Neutrophil (primary cell): ENCODE measurements at regions not wholly inside any gene's neighbourhood (a gene's known extent, or its start where the extent isn't known, plus 50 kb on each side); places are given as distances from the start of the nearest gene placed in this dataset.

Experiments used
- H3K27ac ChIP-seq: fragments of 200-600 bp; sonication (generic); 2 replicates; pipeline ENCODE4 v1.5.1; 2016; ENCODE audit warnings: mild to moderate bottlenecking, moderate library complexity
- H3K27me3 ChIP-seq: fragments of 200-600 bp; sonication (generic); 2 replicates; pipeline ENCODE4 v1.6.0; 2016; ENCODE audit warnings: mild to moderate bottlenecking
- H3K36me3 ChIP-seq: fragments of 200-600 bp; sonication (generic); 2 replicates; pipeline ENCODE4 v1.5.1; 2017
- H3K4me1 ChIP-seq, 2 experiments: fragments of 200-600 bp in 1 of 2; sonication (generic) in 1 of 2; 1 replicate in 1 of 2; 2 replicates in 1 of 2; pipeline versions ENCODE4 v1.5.1 to v1.6.1; 2013 to 2016; ENCODE audit warnings: low read depth in 1 of 2, low read length in 1 of 2, mild to moderate bottlenecking in 1 of 2, moderate library complexity in 1 of 2; ENCODE audit not compliant: control insufficient read depth in 1 of 2, insufficient read depth in 1 of 2
- H3K4me3 ChIP-seq, 2 experiments: fragments of 200-600 bp in 1 of 2; sonication (generic) in 1 of 2; 1 replicate in 1 of 2; 2 replicates in 1 of 2; pipeline ENCODE4 v1.5.1; 2013 to 2016; ENCODE audit warnings: low read depth in 1 of 2, low read length in 1 of 2, mild to moderate bottlenecking in 1 of 2, moderate library complexity in 1 of 2
- H3K9me3 ChIP-seq: fragments of 200-600 bp; sonication (generic); 2 replicates; pipeline ENCODE4 v1.5.1; 2016
- TF ChIP-seq, protein P1 (sequence below): fragments of 200-600 bp; sonication (generic); IDR thresholded peaks from 2 replicates; pipeline ENCODE4 v1.5.1; 2016; ENCODE audit warnings: antibody characterized with exemption

DNA sequence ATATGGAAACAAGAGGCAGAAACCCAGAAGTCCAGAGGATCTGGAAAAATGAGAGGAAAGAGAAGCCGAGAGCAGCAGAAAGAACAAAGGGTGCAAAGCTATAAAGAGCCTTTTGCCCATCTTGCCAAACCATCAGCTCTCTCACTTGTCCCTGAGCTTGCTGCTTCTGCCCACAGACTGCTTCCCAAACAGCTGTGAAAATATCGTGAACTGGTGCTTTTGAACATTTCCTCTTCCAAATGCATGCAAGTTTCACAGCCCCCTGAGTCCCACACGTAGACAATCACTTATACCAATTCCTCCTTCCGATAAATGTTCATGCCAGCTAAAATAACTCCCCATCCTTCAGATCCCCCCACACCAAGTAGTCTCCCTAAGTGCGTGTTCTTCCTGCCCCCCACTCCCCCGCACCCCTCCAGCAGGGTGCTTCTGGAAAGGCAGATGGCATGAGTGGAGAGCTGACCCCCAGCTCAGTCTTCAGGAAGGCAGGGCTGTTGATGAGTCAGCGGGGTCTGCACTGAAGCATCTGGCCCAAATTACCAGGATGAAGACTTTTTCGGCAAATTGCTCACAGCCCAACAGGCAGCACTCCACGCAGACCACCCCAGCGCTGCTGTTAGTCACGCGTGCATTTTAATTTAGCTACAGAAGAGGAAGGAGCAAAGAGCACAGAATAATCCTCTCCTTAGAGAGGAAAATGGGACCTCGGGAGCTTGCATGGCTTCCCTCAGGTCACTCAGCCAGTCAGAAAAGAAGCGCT lies 76.1 kb upstream of the KCNMA1 start:
- no peak overlapping the region for H3K27ac ChIP-seq
- H3K36me3 ChIP-seq, result no peaks in the 10 kb centered on the region
- TF ChIP-seq, protein P1, sequence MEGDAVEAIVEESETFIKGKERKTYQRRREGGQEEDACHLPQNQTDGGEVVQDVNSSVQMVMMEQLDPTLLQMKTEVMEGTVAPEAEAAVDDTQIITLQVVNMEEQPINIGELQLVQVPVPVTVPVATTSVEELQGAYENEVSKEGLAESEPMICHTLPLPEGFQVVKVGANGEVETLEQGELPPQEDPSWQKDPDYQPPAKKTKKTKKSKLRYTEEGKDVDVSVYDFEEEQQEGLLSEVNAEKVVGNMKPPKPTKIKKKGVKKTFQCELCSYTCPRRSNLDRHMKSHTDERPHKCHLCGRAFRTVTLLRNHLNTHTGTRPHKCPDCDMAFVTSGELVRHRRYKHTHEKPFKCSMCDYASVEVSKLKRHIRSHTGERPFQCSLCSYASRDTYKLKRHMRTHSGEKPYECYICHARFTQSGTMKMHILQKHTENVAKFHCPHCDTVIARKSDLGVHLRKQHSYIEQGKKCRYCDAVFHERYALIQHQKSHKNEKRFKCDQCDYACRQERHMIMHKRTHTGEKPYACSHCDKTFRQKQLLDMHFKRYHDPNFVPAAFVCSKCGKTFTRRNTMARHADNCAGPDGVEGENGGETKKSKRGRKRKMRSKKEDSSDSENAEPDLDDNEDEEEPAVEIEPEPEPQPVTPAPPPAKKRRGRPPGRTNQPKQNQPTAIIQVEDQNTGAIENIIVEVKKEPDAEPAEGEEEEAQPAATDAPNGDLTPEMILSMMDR, result no peak
- H3K9me3 ChIP-seq, result no peaks in the 10 kb centered on the region
- peaks cover 5 to 8% of the 10 kb centered on the region in 2 experiments for H3K4me1 ChIP-seq
- H3K4me3 ChIP-seq, result no peak overlapping the region
- peaks cover 57% of the 10 kb centered on the region for H3K27me3 ChIP-seq

DNA sequence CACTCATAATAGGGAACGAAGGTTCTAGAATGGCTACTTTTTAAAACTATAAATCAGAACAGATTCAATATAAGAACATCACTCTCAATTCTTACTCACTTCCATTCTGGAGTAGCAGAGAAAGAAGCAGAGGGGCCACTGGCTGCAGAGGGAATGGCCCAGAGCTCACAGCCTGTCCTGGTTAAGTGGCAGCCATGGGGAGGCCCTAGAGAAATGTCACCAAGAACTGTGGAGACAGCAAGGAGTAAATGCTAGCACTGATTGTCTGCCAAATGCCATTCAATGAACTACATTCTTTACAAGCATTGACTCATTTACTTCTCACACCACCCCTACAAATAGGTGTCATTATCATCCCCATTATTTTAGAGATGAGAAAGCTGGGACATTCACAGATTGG lies 74.6 kb upstream of the KCNMA1 start:
- Histone ChIP-seq H3K9me3 (no peaks in the 10 kb centered on the region), H3K27ac (no peak overlapping the region), H3K36me3 (no peaks in the 10 kb centered on the region), H3K4me1 (peaks cover 5 to 8% of the 10 kb centered on the region in 2 experiments), H3K4me3 (no peak overlapping the region), H3K27me3 (peaks cover 67% of the 10 kb centered on the region)
- TF ChIP-seq, protein P1, result no peak

DNA sequence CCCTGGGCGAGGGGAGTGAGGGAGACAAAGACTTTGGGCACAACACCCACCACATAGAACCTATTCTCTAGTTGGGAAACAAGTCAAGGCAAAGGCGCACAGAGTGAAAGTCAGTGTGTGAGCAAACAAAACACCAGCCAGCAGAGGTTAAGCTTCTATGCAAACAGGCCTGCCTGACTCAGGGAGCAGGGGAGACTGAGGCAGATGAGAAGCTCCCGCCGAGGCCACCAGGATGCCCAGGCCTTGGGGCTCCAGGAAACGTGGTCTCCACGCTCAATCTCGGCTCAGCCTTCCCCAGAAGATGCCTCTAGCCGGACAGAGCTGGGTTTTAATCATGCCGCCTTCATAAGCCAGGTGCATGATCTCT lies 74.1 kb upstream of the KCNMA1 start:
- H3K4me1 ChIP-seq, result peaks cover 5 to 8% of the 10 kb centered on the region in 2 experiments
- TF ChIP-seq, protein P1, result peak; percentile 0
- peaks cover 69% of the 10 kb centered on the region for H3K27me3 ChIP-seq
- H3K36me3 ChIP-seq, result no peaks in the 10 kb centered on the region
- H3K4me3 ChIP-seq, result peak overlapping the region in 1 of 2 experiments; percentile 18
- no peak overlapping the region for H3K27ac ChIP-seq
- H3K9me3 ChIP-seq, result no peaks in the 10 kb centered on the region

DNA sequence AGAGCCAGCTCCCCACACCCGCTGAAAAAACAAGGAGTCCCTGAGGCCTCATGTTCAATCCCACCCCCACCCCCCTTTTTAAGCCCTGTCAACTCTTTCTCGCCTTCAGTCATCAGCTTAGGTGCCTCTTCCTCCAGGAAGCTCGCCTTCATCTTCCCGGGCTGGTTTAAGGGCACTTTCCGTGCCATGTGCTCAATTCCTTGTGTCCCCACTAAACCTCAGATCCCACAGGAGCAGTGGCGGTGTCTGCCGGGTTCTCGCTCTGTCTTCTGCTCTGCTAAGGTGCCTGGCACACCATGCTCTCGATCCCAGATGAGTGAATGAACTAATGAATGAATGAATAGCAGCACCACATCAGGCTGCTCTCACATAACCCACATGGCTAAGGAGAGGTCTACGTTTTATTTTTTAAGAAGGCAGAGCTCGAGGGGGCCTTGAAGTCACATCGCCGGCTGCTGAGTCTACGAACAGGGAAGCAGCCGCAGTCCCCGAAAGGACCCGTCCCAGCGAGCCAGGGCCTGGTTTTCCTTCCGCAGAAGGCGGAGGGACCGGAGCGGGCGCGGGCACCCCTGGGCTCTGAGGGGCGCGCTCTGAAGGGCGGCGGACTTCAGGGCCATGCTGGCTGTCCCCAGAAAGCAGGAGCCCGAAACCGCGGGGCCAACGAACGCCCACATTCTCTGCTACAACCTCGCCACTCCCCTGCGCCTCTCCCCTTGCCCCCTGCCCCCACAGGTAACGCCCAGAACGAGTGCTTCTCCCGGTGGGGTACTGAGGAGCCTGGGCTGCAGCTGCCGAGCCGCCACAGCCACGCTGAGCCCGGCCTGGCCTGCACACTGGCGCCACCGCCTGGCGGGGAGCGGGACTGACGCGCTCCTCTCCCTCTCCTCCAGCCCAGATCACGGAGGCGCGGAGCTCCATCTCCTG lies 73.4 kb upstream of the KCNMA1 start:
- no peak overlapping the region for H3K27ac ChIP-seq
- H3K36me3 ChIP-seq, result no peaks in the 10 kb centered on the region
- peaks cover 69% of the 10 kb centered on the region for H3K27me3 ChIP-seq
- TF ChIP-seq, protein P1, result peak; percentile 82
- peaks cover 5 to 8% of the 10 kb centered on the region in 2 experiments for H3K4me1 ChIP-seq
- peak overlapping the region in 1 of 2 experiments; percentile 18 for H3K4me3 ChIP-seq
- no peaks in the 10 kb centered on the region for H3K9me3 ChIP-seq

DNA sequence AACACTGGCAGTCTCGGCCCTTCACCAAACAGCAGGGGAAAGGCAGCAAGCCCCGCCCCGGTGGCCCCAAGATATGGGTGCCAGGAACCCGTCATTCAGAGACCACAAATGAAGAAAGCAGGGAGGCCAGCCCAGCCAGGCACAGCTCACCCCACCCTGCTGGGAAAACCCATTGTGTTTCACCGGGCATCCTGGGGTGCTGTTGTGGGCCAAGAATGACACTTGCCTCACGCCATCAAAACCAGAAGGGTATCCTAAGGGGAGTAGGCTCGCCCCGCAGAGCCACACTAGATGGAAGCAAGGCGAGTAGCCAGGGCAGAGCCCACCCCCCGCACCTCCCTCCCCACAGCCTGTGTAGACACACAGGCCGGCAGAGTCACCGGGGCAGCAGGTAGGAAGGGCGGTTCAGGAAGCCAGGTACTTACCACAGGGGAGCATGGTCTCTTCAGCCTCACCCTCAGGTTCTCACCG lies 72.5 kb upstream of the KCNMA1 start:
- Histone ChIP-seq H3K27me3 (peaks cover 69% of the 10 kb centered on the region), H3K9me3 (no peaks in the 10 kb centered on the region), H3K4me3 (no peak overlapping the region), H3K27ac (no peak overlapping the region), H3K36me3 (no peaks in the 10 kb centered on the region), H3K4me1 (peaks cover 5 to 8% of the 10 kb centered on the region in 2 experiments)
- TF ChIP-seq, protein P1, result no peak
